ENCODE measurements at regions not wholly inside any gene's neighbourhood (a gene's known extent, or its start where the extent isn't known, plus 50 kb on each side); places are given as distances from the start of the nearest gene placed in this dataset.

DNA sequence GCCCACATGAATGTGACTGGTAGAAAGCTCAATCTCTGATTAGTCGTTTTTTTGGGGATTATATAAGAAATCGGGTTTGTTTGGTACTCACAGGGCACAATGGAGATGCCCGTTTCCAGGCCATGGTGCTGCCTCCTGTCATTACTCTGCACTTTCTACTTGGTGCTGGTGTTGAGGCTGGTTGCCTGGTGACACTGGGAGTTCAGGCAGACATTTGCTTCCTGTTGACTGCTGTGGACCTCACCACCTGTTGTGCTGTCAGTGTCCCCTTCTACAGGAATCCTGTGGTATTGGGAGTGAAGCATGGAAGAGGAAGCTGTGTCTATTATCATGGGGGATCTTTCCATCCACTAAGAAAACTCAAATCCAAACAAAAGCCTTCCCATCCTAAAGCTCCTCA is 227.2 kb upstream of the TBL1XR1 start:
- TF ChIP-seq, protein P1, sequence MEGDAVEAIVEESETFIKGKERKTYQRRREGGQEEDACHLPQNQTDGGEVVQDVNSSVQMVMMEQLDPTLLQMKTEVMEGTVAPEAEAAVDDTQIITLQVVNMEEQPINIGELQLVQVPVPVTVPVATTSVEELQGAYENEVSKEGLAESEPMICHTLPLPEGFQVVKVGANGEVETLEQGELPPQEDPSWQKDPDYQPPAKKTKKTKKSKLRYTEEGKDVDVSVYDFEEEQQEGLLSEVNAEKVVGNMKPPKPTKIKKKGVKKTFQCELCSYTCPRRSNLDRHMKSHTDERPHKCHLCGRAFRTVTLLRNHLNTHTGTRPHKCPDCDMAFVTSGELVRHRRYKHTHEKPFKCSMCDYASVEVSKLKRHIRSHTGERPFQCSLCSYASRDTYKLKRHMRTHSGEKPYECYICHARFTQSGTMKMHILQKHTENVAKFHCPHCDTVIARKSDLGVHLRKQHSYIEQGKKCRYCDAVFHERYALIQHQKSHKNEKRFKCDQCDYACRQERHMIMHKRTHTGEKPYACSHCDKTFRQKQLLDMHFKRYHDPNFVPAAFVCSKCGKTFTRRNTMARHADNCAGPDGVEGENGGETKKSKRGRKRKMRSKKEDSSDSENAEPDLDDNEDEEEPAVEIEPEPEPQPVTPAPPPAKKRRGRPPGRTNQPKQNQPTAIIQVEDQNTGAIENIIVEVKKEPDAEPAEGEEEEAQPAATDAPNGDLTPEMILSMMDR (IDR thresholded peaks at IDR 0.05), result no peak
- DNase-seq (ENCODE audit: low spot score), result no peak

DNA sequence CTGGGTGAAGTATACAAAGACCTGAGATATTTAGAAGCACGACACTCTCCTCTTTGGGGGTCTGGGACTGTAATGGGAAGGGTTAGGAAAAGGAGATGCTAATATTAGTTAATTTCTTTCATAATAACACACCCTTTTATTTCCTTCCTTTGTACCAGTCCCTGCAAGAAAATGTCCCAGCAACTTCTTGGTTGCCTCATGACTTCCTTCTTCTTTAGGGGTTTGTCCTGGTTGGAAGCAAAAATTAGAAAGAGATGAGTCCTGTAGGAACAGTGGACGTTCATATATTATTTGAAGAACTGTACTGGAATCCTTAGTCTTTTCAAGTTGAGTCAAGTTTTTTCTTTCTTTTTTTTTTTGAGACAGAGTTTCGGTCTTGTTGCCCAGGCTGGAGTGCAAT is 227.8 kb upstream of the TBL1XR1 start:
- ATAC-seq (ENCODE audit: low FRiP score) (no peak), DNase-seq (ENCODE audit: low spot score) (no peak)
- TF ChIP-seq, protein P1 (IDR thresholded peaks at IDR 0.05), result no peak

More for the DNA sequence above, 227.2 kb upstream of the TBL1XR1 start:
- no peak for ATAC-seq (ENCODE audit: low FRiP score)

DNA sequence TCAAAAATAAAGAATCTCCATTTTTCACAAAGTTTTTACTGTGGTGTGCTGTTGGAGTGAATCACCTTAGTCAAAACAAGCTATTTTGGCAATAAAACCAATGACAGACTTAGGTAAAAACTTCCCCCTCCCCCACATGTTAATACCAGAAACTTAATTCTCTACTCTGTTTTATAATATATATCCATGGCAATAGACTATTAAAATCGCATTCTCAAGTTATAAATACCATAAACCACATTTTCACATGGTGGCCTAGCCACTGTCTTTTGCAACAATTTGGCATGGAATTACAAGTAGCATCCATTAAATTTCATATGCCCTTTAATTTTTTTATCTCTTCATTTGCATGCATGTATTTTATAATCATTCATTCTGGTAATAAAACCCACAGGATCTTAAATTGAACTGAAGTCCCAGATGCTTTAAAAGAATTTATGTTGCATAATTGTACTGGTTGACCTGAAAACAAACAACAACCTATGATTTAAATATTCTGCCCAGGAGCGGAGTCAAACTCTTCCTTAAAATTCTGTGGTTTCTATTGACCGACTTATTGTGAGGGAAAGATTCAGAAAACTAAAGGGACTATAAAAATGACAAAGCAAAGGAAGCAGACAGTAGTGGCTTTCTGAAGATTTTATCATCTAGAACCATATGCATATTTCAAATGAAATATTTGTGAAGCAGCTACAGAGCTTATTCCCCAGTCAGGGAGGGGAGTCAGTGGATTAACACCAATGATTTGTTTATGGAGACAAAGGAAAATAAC is 229.0 kb upstream of the TBL1XR1 start:
- DNase-seq (ENCODE audit: low spot score) (no peak), ATAC-seq (ENCODE audit: low FRiP score) (no peak)
- TF ChIP-seq, protein P1 (IDR thresholded peaks at IDR 0.05), result no peak

DNA sequence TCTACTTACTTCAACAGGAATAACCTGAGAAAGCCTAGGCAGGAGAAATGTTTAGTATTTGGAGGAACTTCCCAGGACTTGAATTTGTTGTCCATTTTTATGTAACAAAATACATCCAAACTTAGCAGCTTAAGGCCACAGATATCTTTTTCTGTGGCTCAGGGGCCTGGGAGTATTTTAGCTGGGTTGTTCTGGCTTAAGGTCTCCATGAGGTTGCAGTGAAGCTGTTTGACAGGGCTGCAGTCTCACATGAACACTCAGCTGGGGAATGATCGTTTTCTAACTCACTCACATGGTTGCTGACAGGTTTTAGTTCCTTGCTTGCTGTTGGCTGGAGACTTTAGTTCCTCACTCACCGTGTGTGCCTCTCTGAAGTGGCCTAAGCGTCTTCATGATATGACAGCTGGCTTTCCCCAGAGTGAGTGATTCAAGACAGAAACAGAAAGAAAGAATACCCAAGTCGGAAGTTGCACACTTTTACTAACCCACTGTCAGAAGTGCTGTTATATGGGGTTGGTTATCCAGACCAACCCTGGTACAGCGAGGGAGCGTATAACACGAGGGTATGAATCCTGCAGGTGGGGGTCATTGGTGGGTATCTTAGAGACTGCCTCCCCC is 229.7 kb upstream of the TBL1XR1 start:
- no peak for DNase-seq (ENCODE audit: low spot score)
- TF ChIP-seq, protein P1 (IDR thresholded peaks at IDR 0.05), result no peak
- no peak for ATAC-seq (ENCODE audit: low FRiP score)

DNA sequence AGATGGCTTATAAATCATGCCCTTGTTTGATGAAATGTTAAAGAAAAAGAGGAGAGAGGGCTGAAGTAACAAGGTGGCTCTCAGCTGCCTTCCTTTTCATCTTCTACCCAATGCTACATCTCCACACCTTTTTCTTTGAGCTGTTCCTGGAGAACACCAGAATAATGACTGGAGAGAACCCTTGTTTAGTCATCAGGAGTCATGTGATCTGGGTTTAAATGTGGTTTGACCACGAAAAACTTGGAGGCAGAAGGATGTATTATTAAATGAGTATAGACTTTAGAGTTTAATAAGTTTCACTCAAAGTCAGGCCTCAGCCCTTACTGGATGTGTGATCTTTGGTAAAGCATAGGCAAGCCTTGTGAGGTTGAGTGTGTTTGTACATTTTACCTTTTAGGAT is 230.3 kb upstream of the TBL1XR1 start:
- TF ChIP-seq, protein P1 (IDR thresholded peaks at IDR 0.05), result no peak
- ATAC-seq (ENCODE audit: low FRiP score), result no peak
- no peak for DNase-seq (ENCODE audit: low spot score)

DNA sequence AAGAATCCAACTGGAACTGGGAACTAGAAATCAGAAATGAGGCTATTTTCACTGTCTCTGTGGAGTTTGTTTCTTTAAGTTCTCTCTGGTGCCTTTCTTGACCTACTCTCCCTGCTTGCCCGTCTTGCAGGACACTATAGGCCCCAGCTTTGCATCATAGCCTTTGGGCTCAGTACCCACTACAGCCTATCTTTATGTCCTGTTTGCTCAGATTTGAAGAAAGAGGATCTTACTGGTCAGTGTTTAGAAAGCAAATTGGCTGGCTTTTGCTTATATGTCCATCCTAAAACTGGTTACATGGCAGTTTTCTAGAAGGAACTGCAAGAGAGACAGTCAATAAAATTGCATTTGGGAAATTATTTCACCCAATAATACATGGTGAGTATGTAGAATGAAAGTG is 231.8 kb upstream of the TBL1XR1 start:
- TF ChIP-seq, protein P1 (IDR thresholded peaks at IDR 0.05), result no peak
- ATAC-seq (ENCODE audit: low FRiP score), result no peak
- DNase-seq (ENCODE audit: low spot score), result no peak

DNA sequence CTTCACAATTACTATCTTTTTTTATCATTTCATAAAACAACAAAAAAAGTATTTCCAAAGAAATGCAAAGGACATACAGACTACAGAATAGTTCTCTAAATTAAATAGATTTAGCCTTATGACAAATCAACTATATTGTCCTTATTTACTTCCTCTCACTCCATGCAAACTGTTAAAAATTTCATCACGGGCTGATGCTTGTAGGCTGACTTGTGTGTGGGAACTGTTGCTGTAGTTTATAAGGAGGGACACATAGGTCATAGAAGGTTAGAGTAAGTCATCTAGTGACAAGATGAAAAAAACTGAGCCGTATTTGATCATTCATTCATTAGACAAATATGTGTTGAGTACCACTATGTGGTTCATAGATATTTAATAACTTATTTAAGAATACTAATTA is 232.5 kb upstream of the TBL1XR1 start:
- no peak for DNase-seq (ENCODE audit: low spot score)
- TF ChIP-seq, protein P1 (IDR thresholded peaks at IDR 0.05), result no peak
- no peak for ATAC-seq (ENCODE audit: low FRiP score)

Measured in omental fat pad (tissue), 3 donors.